HCT116 (cell line): ENCODE measurements at regions not wholly inside any gene's neighbourhood (a gene's known extent, or its start where the extent isn't known, plus 50 kb on each side); places are given as distances from the start of the nearest gene placed in this dataset.

ENCODE experiments used
- CEBPB ChIP-seq: IDR thresholded peaks from 2 replicates; pipeline ENCODE4 v1.6.1; 2012; ENCODE audit warnings: low read depth
- CTCF ChIP-seq, 3 experiments: fragments of 200-600 bp in 1 of 3; sonication (generic) in 1 of 3; IDR thresholded peaks in 2 of 3; conservative IDR thresholded peaks in 1 of 3; 2 replicates each; pipeline ENCODE4 v1.5.1; 2012 to 2017; ENCODE audit warnings: low read depth in 2 of 3, low read length in 2 of 3, antibody characterized with exemption in 1 of 3, borderline replicate concordance in 1 of 3, control low read depth in 1 of 3, mild to moderate bottlenecking in 1 of 3, mixed read lengths in 1 of 3, mixed run types in 1 of 3, moderate library complexity in 1 of 3; ENCODE audit not compliant: insufficient read depth in 1 of 3
- EZH2 ChIP-seq: fragments of 200-600 bp; sonication (generic); IDR thresholded peaks from 2 replicates; pipeline ENCODE4 v1.6.1; 2017; ENCODE audit warnings: antibody characterized with exemption, mixed run types
- SIN3A ChIP-seq: IDR thresholded peaks from 2 replicates; pipeline ENCODE4 v1.6.1; 2012; ENCODE audit warnings: low read depth
- SP1 ChIP-seq: IDR thresholded peaks from 2 replicates; pipeline ENCODE4 v1.6.1; 2012; ENCODE audit warnings: low read depth

DNA sequence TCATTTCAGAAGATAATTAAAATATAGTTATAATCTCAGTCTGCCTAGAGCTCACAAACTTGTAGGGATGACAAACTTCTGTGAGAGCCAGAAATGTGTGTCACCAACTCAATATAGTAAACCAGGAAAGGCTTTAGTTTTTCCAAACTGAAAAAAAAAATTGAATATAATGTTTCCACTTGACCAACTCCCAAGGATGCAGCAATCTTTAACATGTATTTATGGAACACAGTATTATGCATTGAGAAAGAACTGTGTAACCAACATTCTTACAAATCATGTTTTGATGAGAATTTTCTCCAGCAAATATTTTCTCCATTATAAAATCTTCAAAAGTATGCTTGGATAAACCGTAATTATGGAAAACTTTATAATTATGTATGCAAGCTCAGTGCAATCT lies 50.1 kb upstream of the KLF12 start:
- TF ChIP-seq CTCF (IDR thresholded peaks at IDR 0.05 in 2 of 3, conservative IDR thresholded peaks at IDR 0.05 in 1 of 3; ENCODE audit: borderline replicate concordance in 1 of 3, insufficient read depth in 1 of 3, low read depth in 2 of 3, low read length in 2 of 3) = no peak
- no peak for TF ChIP-seq SIN3A
- no peak for TF ChIP-seq CEBPB
- TF ChIP-seq SP1 = no peak
- no peak for TF ChIP-seq EZH2
